ENCODE measurements at regions not wholly inside any gene's neighbourhood (a gene's known extent, or its start where the extent isn't known, plus 50 kb on each side); places are given as distances from the start of the nearest gene placed in this dataset.

- no peak for ATAC-seq (replicated peaks in 1 of 4)
- no peaks in the 10 kb centered on the region for H3K36me3 Mint-ChIP-seq
- no peaks in the 10 kb centered on the region for H3K4me1 ChIP-seq (ENCODE audit: control insufficient read depth in 1 of 2, extremely low read depth in 1 of 2, insufficient read depth in 2 of 2, low read length in 2 of 2)
- H3K36me3 ChIP-seq (ENCODE audit: control insufficient read depth in 2 of 2, extremely low read depth in 1 of 2, insufficient read depth in 1 of 2, low read length in 1 of 2) = no peaks in the 10 kb centered on the region
- ChIA-PET CTCF (interaction anchor here in 1 of 2 donors (0.6 kb wide), 1 partner anchor 398 kb away, joined by 3 read pairs; no protein-coding TSS in a partner anchor), POLR2A (no interaction called here)
- no peaks in the 10 kb centered on the region for H3K4me1 Mint-ChIP-seq
- peaks cover 4 to 20% (median 6%) of the 10 kb centered on the region in 3 donors for H3K9me3 Mint-ChIP-seq
- WGBS (ENCODE audit: insufficient coverage) = 78% methylated on average over 6 of the region's 6 CpGs
- no peak overlapping the region for H3K4me3 Mint-ChIP-seq
- no peak overlapping the region for H3K27ac ChIP-seq (ENCODE audit: low read length)
- H3K4me3 ChIP-seq (ENCODE audit: control insufficient read depth in 1 of 2, extremely low read depth in 1 of 2, low read length in 1 of 2) = no peak overlapping the region
- no peak for DNase-seq
- H3K9me3 ChIP-seq = no peaks in the 10 kb centered on the region
- no peaks in the 10 kb centered on the region for H3K27me3 Mint-ChIP-seq
- no peaks in the 10 kb centered on the region for H3K27me3 ChIP-seq (replicated peaks in 1 of 2; ENCODE audit: control insufficient read depth in 2 of 2, extremely low read depth in 1 of 2, insufficient read depth in 2 of 2, low read length in 1 of 2)
- no peak overlapping the region for H3K27ac Mint-ChIP-seq
These were observed 164.3 kb downstream of the AASDHPPT start for GRCh38 chr11:106241601-106242257.

GRCh38 chr11:106242718-106243415 lies 165.4 kb downstream of the AASDHPPT start:
- no peak overlapping the region for H3K4me3 Mint-ChIP-seq
- H3K4me1 ChIP-seq (ENCODE audit: control insufficient read depth in 1 of 2, extremely low read depth in 1 of 2, insufficient read depth in 2 of 2, low read length in 2 of 2) = no peaks in the 10 kb centered on the region
- peaks cover 4 to 17% (median 10%) of the 10 kb centered on the region in 3 donors for H3K9me3 Mint-ChIP-seq
- ATAC-seq (replicated peaks in 1 of 4) = no peak
- H3K27ac ChIP-seq (ENCODE audit: low read length) = no peak overlapping the region
- no peak for DNase-seq
- no peaks in the 10 kb centered on the region for H3K4me1 Mint-ChIP-seq
- H3K27me3 Mint-ChIP-seq = no peaks in the 10 kb centered on the region
- no peaks in the 10 kb centered on the region for H3K36me3 Mint-ChIP-seq
- no CpG with 5 or more reads among the region's 2 CpGs for WGBS (ENCODE audit: insufficient coverage)
- H3K36me3 ChIP-seq (ENCODE audit: control insufficient read depth in 2 of 2, extremely low read depth in 1 of 2, insufficient read depth in 1 of 2, low read length in 1 of 2) = no peaks in the 10 kb centered on the region
- H3K4me3 ChIP-seq (ENCODE audit: control insufficient read depth in 1 of 2, extremely low read depth in 1 of 2, low read length in 1 of 2) = no peak overlapping the region
- no peak overlapping the region for H3K27ac Mint-ChIP-seq
- CTCF ChIA-PET = no interaction called here
- H3K9me3 ChIP-seq = no peaks in the 10 kb centered on the region
- POLR2A ChIA-PET = no interaction called here
- H3K27me3 ChIP-seq (replicated peaks in 1 of 2; ENCODE audit: control insufficient read depth in 2 of 2, extremely low read depth in 1 of 2, insufficient read depth in 2 of 2, low read length in 1 of 2) = no peaks in the 10 kb centered on the region

- no peak overlapping the region for H3K27ac Mint-ChIP-seq
- no peaks in the 10 kb centered on the region for H3K36me3 Mint-ChIP-seq
- Histone ChIP-seq H3K27ac (ENCODE audit: low read length) (no peak overlapping the region), H3K4me3 (ENCODE audit: control insufficient read depth in 1 of 2, extremely low read depth in 1 of 2, low read length in 1 of 2) (no peak overlapping the region), H3K4me1 (ENCODE audit: control insufficient read depth in 1 of 2, extremely low read depth in 1 of 2, insufficient read depth in 2 of 2, low read length in 2 of 2) (no peaks in the 10 kb centered on the region), H3K27me3 (replicated peaks in 1 of 2; ENCODE audit: control insufficient read depth in 2 of 2, extremely low read depth in 1 of 2, insufficient read depth in 2 of 2, low read length in 1 of 2) (no peaks in the 10 kb centered on the region), H3K36me3 (ENCODE audit: control insufficient read depth in 2 of 2, extremely low read depth in 1 of 2, insufficient read depth in 1 of 2, low read length in 1 of 2) (no peaks in the 10 kb centered on the region), H3K9me3 (no peaks in the 10 kb centered on the region)
- H3K9me3 Mint-ChIP-seq = peaks cover 9 to 17% (median 13%) of the 10 kb centered on the region in 3 donors
- WGBS (ENCODE audit: insufficient coverage) = no CpG with 5 or more reads among the region's 3 CpGs
- ChIA-PET POLR2A (no interaction called here), CTCF (no interaction called here)
- DNase-seq (no peak), ATAC-seq (replicated peaks in 1 of 4) (no peak)
- H3K4me3 Mint-ChIP-seq = no peak overlapping the region
- no peaks in the 10 kb centered on the region for H3K27me3 Mint-ChIP-seq
- H3K4me1 Mint-ChIP-seq = no peaks in the 10 kb centered on the region
These were observed 169.0 kb downstream of the AASDHPPT start for GRCh38 chr11:106246495-106246894.

GRCh38 chr11:106249617-106250239 lies 172.3 kb downstream of the AASDHPPT start:
- H3K9me3 ChIP-seq = no peaks in the 10 kb centered on the region
- Mint-ChIP-seq H3K27me3 (no peaks in the 10 kb centered on the region), H3K4me3 (no peak overlapping the region), H3K4me1 (no peaks in the 10 kb centered on the region), H3K36me3 (no peaks in the 10 kb centered on the region), H3K27ac (no peak overlapping the region), H3K9me3 (peaks cover 9 to 13% (median 11%) of the 10 kb centered on the region in 3 donors)
- H3K4me3 ChIP-seq (ENCODE audit: control insufficient read depth in 1 of 2, extremely low read depth in 1 of 2, low read length in 1 of 2) = no peak overlapping the region
- ChIA-PET POLR2A (no interaction called here), CTCF (interaction anchor here in 1 of 2 donors (0.5 to 0.6 kb wide), 2 partner anchors 9 to 26 kb away, joined by 3 to 7 read pairs; no protein-coding TSS in a partner anchor)
- no peak for DNase-seq
- 50% methylated on average over 2 of the region's 5 CpGs for WGBS (ENCODE audit: insufficient coverage)
- no peaks in the 10 kb centered on the region for H3K27me3 ChIP-seq (replicated peaks in 1 of 2; ENCODE audit: control insufficient read depth in 2 of 2, extremely low read depth in 1 of 2, insufficient read depth in 2 of 2, low read length in 1 of 2)
- ATAC-seq (replicated peaks in 1 of 4) = no peak
- H3K27ac ChIP-seq (ENCODE audit: low read length) = no peak overlapping the region
- no peaks in the 10 kb centered on the region for H3K4me1 ChIP-seq (ENCODE audit: control insufficient read depth in 1 of 2, extremely low read depth in 1 of 2, insufficient read depth in 2 of 2, low read length in 2 of 2)
- no peaks in the 10 kb centered on the region for H3K36me3 ChIP-seq (ENCODE audit: control insufficient read depth in 2 of 2, extremely low read depth in 1 of 2, insufficient read depth in 1 of 2, low read length in 1 of 2)

GRCh38 chr11:106262852-106263251 lies 185.4 kb downstream of the AASDHPPT start:
- ATAC-seq (replicated peaks in 1 of 4) (no peak), DNase-seq (no peak)
- Mint-ChIP-seq H3K36me3 (no peaks in the 10 kb centered on the region), H3K27ac (no peak overlapping the region), H3K4me3 (no peak overlapping the region), H3K9me3 (peaks cover 0 to 10% (median 5%) of the 10 kb centered on the region in 3 donors), H3K27me3 (no peaks in the 10 kb centered on the region), H3K4me1 (no peaks in the 10 kb centered on the region)
- ChIA-PET POLR2A (no interaction called here), CTCF (no interaction called here)
- Histone ChIP-seq H3K4me1 (ENCODE audit: control insufficient read depth in 1 of 2, extremely low read depth in 1 of 2, insufficient read depth in 2 of 2, low read length in 2 of 2) (no peaks in the 10 kb centered on the region), H3K36me3 (ENCODE audit: control insufficient read depth in 2 of 2, extremely low read depth in 1 of 2, insufficient read depth in 1 of 2, low read length in 1 of 2) (no peaks in the 10 kb centered on the region), H3K4me3 (ENCODE audit: control insufficient read depth in 1 of 2, extremely low read depth in 1 of 2, low read length in 1 of 2) (no peak overlapping the region), H3K27ac (ENCODE audit: low read length) (no peak overlapping the region), H3K9me3 (no peaks in the 10 kb centered on the region), H3K27me3 (replicated peaks in 1 of 2; ENCODE audit: control insufficient read depth in 2 of 2, extremely low read depth in 1 of 2, insufficient read depth in 2 of 2, low read length in 1 of 2) (no peaks in the 10 kb centered on the region)
- no CpG with 5 or more reads among the region's 3 CpGs for WGBS (ENCODE audit: insufficient coverage)

- Histone ChIP-seq H3K9me3 (no peaks in the 10 kb centered on the region), H3K4me3 (ENCODE audit: control insufficient read depth in 1 of 2, extremely low read depth in 1 of 2, low read length in 1 of 2) (no peak overlapping the region), H3K36me3 (ENCODE audit: control insufficient read depth in 2 of 2, extremely low read depth in 1 of 2, insufficient read depth in 1 of 2, low read length in 1 of 2) (no peaks in the 10 kb centered on the region), H3K27ac (ENCODE audit: low read length) (no peak overlapping the region), H3K4me1 (ENCODE audit: control insufficient read depth in 1 of 2, extremely low read depth in 1 of 2, insufficient read depth in 2 of 2, low read length in 2 of 2) (no peaks in the 10 kb centered on the region), H3K27me3 (replicated peaks in 1 of 2; ENCODE audit: control insufficient read depth in 2 of 2, extremely low read depth in 1 of 2, insufficient read depth in 2 of 2, low read length in 1 of 2) (no peaks in the 10 kb centered on the region)
- no peaks in the 10 kb centered on the region for H3K4me1 Mint-ChIP-seq
- no peak overlapping the region for H3K4me3 Mint-ChIP-seq
- peaks cover 3 to 13% (median 5%) of the 10 kb centered on the region in 3 donors for H3K9me3 Mint-ChIP-seq
- ATAC-seq (replicated peaks in 1 of 4) = no peak
- POLR2A ChIA-PET = no interaction called here
- H3K27me3 Mint-ChIP-seq = no peaks in the 10 kb centered on the region
- no peak overlapping the region for H3K27ac Mint-ChIP-seq
- WGBS (ENCODE audit: insufficient coverage) = no CpG with 5 or more reads among the region's 3 CpGs
- CTCF ChIA-PET = no interaction called here
- H3K36me3 Mint-ChIP-seq = no peaks in the 10 kb centered on the region
- no peak for DNase-seq
These were observed 186.1 kb downstream of the AASDHPPT start for GRCh38 chr11:106263527-106263926.

All from T-cell (primary cell).